ENCODE measurements at regions not wholly inside any gene's neighbourhood (a gene's known extent, or its start where the extent isn't known, plus 50 kb on each side); places are given as distances from the start of the nearest gene placed in this dataset.

GRCh38 chr16:50425648-50426047 is 56.9 kb upstream of the BRD7 start:
- Histone ChIP-seq H3K36me3 (ENCODE audit: control insufficient read depth in 4 of 4, insufficient read depth in 4 of 4, low read length in 4 of 4) (no peaks in the 10 kb centered on the region), H3K4me3 (no peak overlapping the region), H3K9me3 (ENCODE audit: control insufficient read depth in 4 of 4, insufficient read depth in 3 of 4, low read length in 3 of 4) (peaks cover 0 to 12% (median 0%) of the 10 kb centered on the region in 4 donors), H3K27ac (ENCODE audit: low read depth in 1 of 2, low read length in 1 of 2) (no peak overlapping the region), H3K27me3 (ENCODE audit: control insufficient read depth in 3 of 3, insufficient read depth in 3 of 3, low read length in 2 of 3) (no peaks in the 10 kb centered on the region), H3K9ac (ENCODE audit: insufficient read depth in 1 of 2, low read length in 2 of 2) (no peak overlapping the region), H3K4me1 (ENCODE audit: control insufficient read depth in 5 of 5, insufficient read depth in 5 of 5, low read length in 5 of 5) (no peaks in the 10 kb centered on the region)
- TF ChIP-seq, protein P1, sequence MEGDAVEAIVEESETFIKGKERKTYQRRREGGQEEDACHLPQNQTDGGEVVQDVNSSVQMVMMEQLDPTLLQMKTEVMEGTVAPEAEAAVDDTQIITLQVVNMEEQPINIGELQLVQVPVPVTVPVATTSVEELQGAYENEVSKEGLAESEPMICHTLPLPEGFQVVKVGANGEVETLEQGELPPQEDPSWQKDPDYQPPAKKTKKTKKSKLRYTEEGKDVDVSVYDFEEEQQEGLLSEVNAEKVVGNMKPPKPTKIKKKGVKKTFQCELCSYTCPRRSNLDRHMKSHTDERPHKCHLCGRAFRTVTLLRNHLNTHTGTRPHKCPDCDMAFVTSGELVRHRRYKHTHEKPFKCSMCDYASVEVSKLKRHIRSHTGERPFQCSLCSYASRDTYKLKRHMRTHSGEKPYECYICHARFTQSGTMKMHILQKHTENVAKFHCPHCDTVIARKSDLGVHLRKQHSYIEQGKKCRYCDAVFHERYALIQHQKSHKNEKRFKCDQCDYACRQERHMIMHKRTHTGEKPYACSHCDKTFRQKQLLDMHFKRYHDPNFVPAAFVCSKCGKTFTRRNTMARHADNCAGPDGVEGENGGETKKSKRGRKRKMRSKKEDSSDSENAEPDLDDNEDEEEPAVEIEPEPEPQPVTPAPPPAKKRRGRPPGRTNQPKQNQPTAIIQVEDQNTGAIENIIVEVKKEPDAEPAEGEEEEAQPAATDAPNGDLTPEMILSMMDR (IDR thresholded peaks at IDR 0.05; ENCODE audit: control extremely low read depth, extremely low read depth) = no peak
- WGBS, 2 donors = 49 to 51% methylated on average over 8 of the region's 8 CpGs
- peak in 1 of 3 donors; percentile 19 for DNase-seq
- no peak for ATAC-seq (ENCODE audit: insufficient read depth, low FRiP score)

DNA sequence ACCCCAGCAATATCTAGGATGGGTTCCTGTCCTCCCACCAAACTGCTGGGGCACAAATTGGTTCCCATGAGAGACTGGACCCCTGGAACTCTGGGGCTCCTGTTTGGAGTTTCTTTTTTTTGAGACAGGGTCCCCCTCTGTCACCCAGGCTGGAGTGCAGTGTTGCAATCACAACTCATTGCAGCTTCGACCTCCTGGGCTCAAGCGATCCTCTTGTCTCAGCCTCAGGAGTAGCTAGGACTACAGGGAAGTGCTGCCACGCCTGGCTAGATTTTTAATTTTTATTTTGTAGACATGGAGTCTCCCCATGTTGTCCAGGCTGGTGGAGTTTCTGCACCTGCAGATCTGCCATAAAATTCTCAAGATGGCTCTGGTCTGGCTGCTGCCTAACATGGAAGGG is 56.3 kb upstream of the BRD7 start:
- 76 to 83% methylated on average over 3 of the region's 3 CpGs for WGBS, 2 donors
- TF ChIP-seq, protein P1 (IDR thresholded peaks at IDR 0.05; ENCODE audit: control extremely low read depth, extremely low read depth) = no peak
- H3K4me1 ChIP-seq (ENCODE audit: control insufficient read depth in 5 of 5, insufficient read depth in 5 of 5, low read length in 5 of 5) = no peaks in the 10 kb centered on the region
- ATAC-seq (ENCODE audit: insufficient read depth, low FRiP score) = no peak
- no peaks in the 10 kb centered on the region for H3K27me3 ChIP-seq (ENCODE audit: control insufficient read depth in 3 of 3, insufficient read depth in 3 of 3, low read length in 2 of 3)
- H3K27ac ChIP-seq (ENCODE audit: low read depth in 1 of 2, low read length in 1 of 2) = no peak overlapping the region
- H3K9me3 ChIP-seq (ENCODE audit: control insufficient read depth in 4 of 4, insufficient read depth in 3 of 4, low read length in 3 of 4) = peaks cover 0 to 12% (median 0%) of the 10 kb centered on the region in 4 donors
- H3K36me3 ChIP-seq (ENCODE audit: control insufficient read depth in 4 of 4, insufficient read depth in 4 of 4, low read length in 4 of 4) = no peaks in the 10 kb centered on the region
- no peak overlapping the region for H3K9ac ChIP-seq (ENCODE audit: insufficient read depth in 1 of 2, low read length in 2 of 2)
- no peak overlapping the region for H3K4me3 ChIP-seq
- DNase-seq = no peak

GRCh38 chr16:50422926-50423325 is 54.1 kb upstream of the BRD7 start:
- TF ChIP-seq, protein P1 (IDR thresholded peaks at IDR 0.05; ENCODE audit: control extremely low read depth, extremely low read depth) = no peak
- ATAC-seq (ENCODE audit: insufficient read depth, low FRiP score) = no peak
- no peak for DNase-seq
- Histone ChIP-seq H3K27me3 (ENCODE audit: control insufficient read depth in 3 of 3, insufficient read depth in 3 of 3, low read length in 2 of 3) (no peaks in the 10 kb centered on the region), H3K27ac (ENCODE audit: low read depth in 1 of 2, low read length in 1 of 2) (no peak overlapping the region), H3K9ac (ENCODE audit: insufficient read depth in 1 of 2, low read length in 2 of 2) (no peak overlapping the region), H3K4me3 (no peak overlapping the region), H3K9me3 (ENCODE audit: control insufficient read depth in 4 of 4, insufficient read depth in 3 of 4, low read length in 3 of 4) (peaks cover 0 to 13% (median 3%) of the 10 kb centered on the region in 4 donors), H3K4me1 (ENCODE audit: control insufficient read depth in 5 of 5, insufficient read depth in 5 of 5, low read length in 5 of 5) (no peaks in the 10 kb centered on the region), H3K36me3 (ENCODE audit: control insufficient read depth in 4 of 4, insufficient read depth in 4 of 4, low read length in 4 of 4) (no peaks in the 10 kb centered on the region)
- WGBS, 2 donors = 80 to 88% methylated on average over 1 of the region's 1 CpG

GRCh38 chr16:50419116-50419515 is 50.3 kb upstream of the BRD7 start:
- ATAC-seq (ENCODE audit: insufficient read depth, low FRiP score) = no peak
- no peak for DNase-seq
- TF ChIP-seq, protein P1 (IDR thresholded peaks at IDR 0.05; ENCODE audit: control extremely low read depth, extremely low read depth) = no peak
- no peak overlapping the region for H3K27ac ChIP-seq (ENCODE audit: low read depth in 1 of 2, low read length in 1 of 2)
- H3K36me3 ChIP-seq (ENCODE audit: control insufficient read depth in 4 of 4, insufficient read depth in 4 of 4, low read length in 4 of 4) = no peaks in the 10 kb centered on the region
- H3K4me3 ChIP-seq = no peak overlapping the region
- peaks cover 0 to 17% (median 1%) of the 10 kb centered on the region in 4 donors for H3K9me3 ChIP-seq (ENCODE audit: control insufficient read depth in 4 of 4, insufficient read depth in 3 of 4, low read length in 3 of 4)
- no peaks in the 10 kb centered on the region for H3K4me1 ChIP-seq (ENCODE audit: control insufficient read depth in 5 of 5, insufficient read depth in 5 of 5, low read length in 5 of 5)
- H3K9ac ChIP-seq (ENCODE audit: insufficient read depth in 1 of 2, low read length in 2 of 2) = no peak overlapping the region
- H3K27me3 ChIP-seq (ENCODE audit: control insufficient read depth in 3 of 3, insufficient read depth in 3 of 3, low read length in 2 of 3) = no peaks in the 10 kb centered on the region
